ENCODE measurements at regions not wholly inside any gene's neighbourhood (a gene's known extent, or its start where the extent isn't known, plus 50 kb on each side); places are given as distances from the start of the nearest gene placed in this dataset.

DNA sequence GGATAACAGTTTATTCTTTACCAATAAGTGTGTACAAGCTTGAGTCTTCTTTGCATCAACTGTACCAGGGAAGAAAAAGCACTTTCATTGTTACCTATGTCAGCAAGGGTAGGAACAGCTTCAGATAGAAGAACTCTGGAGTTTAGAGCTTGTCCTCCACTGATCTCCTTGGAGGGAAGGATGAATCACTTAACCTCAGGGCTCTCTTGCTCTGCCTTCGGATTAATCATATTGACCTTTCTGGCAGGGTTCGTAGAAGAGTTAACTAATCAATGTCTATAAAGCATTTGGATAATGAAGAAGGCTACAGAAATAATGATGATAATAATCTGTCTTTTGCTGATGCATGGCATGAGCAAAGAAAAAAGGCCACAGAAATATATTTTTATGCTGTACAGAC, 339.5 kb upstream of the TPK1 start:
- in situ Hi-C loops (cut with MboI; ENCODE audit: low sequenced_read_pairs, unreplicated experiment): no loop called here
- no peak for TF ChIP-seq CTCF (IDR thresholded peaks at IDR 0.05; ENCODE audit: borderline replicate concordance, control extremely low read depth, extremely low read depth, insufficient read depth, missing control alignments)
- no peak for DNase-seq (ENCODE audit: low spot score)

- in situ Hi-C loops (cut with MboI; ENCODE audit: low sequenced_read_pairs, unreplicated experiment): no loop called here
- no peak for DNase-seq (ENCODE audit: low spot score)
- TF ChIP-seq CTCF (IDR thresholded peaks at IDR 0.05; ENCODE audit: borderline replicate concordance, control extremely low read depth, extremely low read depth, insufficient read depth, missing control alignments): no peak
Measured at GRCh38 chr7:145169908-145170307, 334.1 kb upstream of the TPK1 start.

DNA sequence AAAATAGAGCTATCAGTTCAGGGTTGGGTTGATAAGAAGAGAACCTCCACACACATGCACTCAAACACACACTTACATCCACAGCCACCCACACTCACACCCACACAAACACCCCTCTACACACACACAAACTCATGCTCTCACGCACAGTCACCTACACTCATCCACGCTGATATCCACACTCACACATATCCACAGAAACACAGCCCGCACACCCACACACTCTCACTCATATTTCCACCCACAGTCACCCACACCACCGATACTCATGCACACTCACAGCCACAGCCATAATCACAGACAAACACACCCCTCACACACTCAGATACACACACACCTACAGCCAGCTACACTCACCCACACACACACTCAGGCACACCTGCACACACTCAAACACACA, 333.0 kb upstream of the TPK1 start:
- DNase-seq (ENCODE audit: low spot score): no peak
- in situ Hi-C loops (cut with MboI; ENCODE audit: low sequenced_read_pairs, unreplicated experiment): no loop called here
- no peak for TF ChIP-seq CTCF (IDR thresholded peaks at IDR 0.05; ENCODE audit: borderline replicate concordance, control extremely low read depth, extremely low read depth, insufficient read depth, missing control alignments)

GRCh38 chr7:145168427-145168826, 332.6 kb upstream of the TPK1 start:
- TF ChIP-seq CTCF (IDR thresholded peaks at IDR 0.05; ENCODE audit: borderline replicate concordance, control extremely low read depth, extremely low read depth, insufficient read depth, missing control alignments): no peak
- no peak for DNase-seq (ENCODE audit: low spot score)
- in situ Hi-C loops (cut with MboI; ENCODE audit: low sequenced_read_pairs, unreplicated experiment): no loop called here

DNA sequence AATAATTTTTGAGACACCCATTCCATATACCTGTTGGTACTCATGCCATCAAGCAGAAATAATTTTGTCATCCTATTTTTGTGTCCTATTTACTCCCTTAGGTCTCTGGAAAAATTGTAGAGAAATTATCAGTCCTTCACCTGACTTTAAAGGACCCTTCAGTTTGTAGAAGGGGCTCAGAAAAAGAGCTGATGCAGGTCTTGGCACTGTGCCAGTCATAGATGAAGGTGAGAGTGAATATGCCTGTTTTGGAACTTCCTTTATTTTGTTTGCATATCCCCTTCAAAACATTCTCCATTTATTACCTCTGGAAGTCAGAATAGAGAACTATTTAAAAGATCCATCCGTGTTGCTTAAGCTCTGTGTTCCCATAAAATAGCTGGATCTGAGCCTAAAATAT, 321.0 kb upstream of the TPK1 start:
- DNase-seq (ENCODE audit: low spot score): no peak
- TF ChIP-seq CTCF (IDR thresholded peaks at IDR 0.05; ENCODE audit: borderline replicate concordance, control extremely low read depth, extremely low read depth, insufficient read depth, missing control alignments): no peak
- in situ Hi-C loops (cut with MboI; ENCODE audit: low sequenced_read_pairs, unreplicated experiment): no loop called here

- no peak for TF ChIP-seq CTCF (IDR thresholded peaks at IDR 0.05; ENCODE audit: borderline replicate concordance, control extremely low read depth, extremely low read depth, insufficient read depth, missing control alignments)
- in situ Hi-C loops (cut with MboI; ENCODE audit: low sequenced_read_pairs, unreplicated experiment): no loop called here
- no peak for DNase-seq (ENCODE audit: low spot score)
Measured at GRCh38 chr7:145152589-145152988, 316.7 kb upstream of the TPK1 start.

DNA sequence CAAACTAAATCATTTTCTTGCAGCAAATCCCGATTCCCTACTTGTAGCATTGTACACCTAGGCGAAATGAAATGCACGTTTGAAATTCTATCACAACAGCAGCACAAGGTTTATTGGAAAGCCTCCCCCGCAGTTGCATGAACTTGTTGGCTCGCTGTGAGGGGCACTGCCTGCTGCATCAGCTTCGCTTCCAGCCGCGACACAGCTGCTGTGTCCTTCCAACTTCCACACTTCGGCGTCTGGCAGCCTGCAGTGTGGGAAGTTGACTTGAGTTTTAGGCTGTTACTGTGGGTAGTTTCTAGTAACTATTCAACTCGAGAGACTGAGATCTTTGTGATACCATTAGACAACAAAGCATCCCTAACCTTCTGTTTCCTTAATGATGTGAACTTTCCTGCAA, 315.8 kb upstream of the TPK1 start:
- in situ Hi-C loops (cut with MboI; ENCODE audit: low sequenced_read_pairs, unreplicated experiment): no loop called here
- no peak for TF ChIP-seq CTCF (IDR thresholded peaks at IDR 0.05; ENCODE audit: borderline replicate concordance, control extremely low read depth, extremely low read depth, insufficient read depth, missing control alignments)
- DNase-seq (ENCODE audit: low spot score): no peak
